GM12891 (cell line): ENCODE measurements at regions not wholly inside any gene's neighbourhood (a gene's known extent, or its start where the extent isn't known, plus 50 kb on each side); places are given as distances from the start of the nearest gene placed in this dataset.

Experiments
- PAX5 ChIP-seq: IDR thresholded peaks from 2 replicates; pipeline ENCODE4 v1.6.1; 2011; ENCODE audit warnings: low read length, moderate library complexity, mild to moderate bottlenecking; ENCODE audit not compliant: insufficient read depth, severe bottlenecking
- POLR2A ChIP-seq: IDR thresholded peaks from 2 replicates; pipeline ENCODE4 v1.6.1; 2011; ENCODE audit warnings: low read depth, low read length, control low read depth
- POLR2AphosphoS5 ChIP-seq: IDR thresholded peaks from 2 replicates; pipeline ENCODE4 v1.6.1; 2011; ENCODE audit warnings: low read depth, low read length, control low read depth
- POU2F2 ChIP-seq: IDR thresholded peaks from 2 replicates; pipeline ENCODE4 v1.6.1; 2011; ENCODE audit warnings: low read depth, mild to moderate bottlenecking, control low read depth, low read length, moderate library complexity
- SPI1 ChIP-seq: IDR thresholded peaks from 2 replicates; pipeline ENCODE4 v1.6.1; 2011; ENCODE audit warnings: low read depth, low read length, control low read depth
- TAF1 ChIP-seq: IDR thresholded peaks from 2 replicates; pipeline ENCODE4 v1.6.1; 2011; ENCODE audit warnings: low read depth, low read length, control low read depth

DNA sequence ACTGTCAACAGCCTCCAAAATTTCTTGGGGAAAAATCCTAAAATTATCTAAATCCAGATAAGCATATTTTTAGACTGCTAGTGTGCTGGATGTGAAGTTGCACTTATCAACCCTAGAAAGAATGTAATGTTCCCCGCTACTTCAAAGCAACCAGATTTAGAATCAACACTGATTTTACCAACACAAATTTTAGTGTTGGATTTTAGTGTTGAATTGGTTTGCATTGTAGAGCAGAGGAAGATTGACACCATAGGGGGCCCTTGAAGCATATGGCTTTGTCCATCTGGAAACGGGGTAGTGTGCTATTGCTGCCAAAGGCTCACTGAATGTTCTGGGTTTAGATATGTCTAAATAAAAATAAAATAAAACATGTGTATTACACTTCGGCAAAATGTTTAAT is 126.3 kb upstream of the EMCN start:
- TF ChIP-seq POLR2A = no peak
- no peak for TF ChIP-seq POLR2AphosphoS5
- no peak for TF ChIP-seq POU2F2
- TF ChIP-seq SPI1 = no peak
- no peak for TF ChIP-seq TAF1
- no peak for TF ChIP-seq PAX5
